ENCODE measurements at regions not wholly inside any gene's neighbourhood (a gene's known extent, or its start where the extent isn't known, plus 50 kb on each side); places are given as distances from the start of the nearest gene placed in this dataset.

DNA sequence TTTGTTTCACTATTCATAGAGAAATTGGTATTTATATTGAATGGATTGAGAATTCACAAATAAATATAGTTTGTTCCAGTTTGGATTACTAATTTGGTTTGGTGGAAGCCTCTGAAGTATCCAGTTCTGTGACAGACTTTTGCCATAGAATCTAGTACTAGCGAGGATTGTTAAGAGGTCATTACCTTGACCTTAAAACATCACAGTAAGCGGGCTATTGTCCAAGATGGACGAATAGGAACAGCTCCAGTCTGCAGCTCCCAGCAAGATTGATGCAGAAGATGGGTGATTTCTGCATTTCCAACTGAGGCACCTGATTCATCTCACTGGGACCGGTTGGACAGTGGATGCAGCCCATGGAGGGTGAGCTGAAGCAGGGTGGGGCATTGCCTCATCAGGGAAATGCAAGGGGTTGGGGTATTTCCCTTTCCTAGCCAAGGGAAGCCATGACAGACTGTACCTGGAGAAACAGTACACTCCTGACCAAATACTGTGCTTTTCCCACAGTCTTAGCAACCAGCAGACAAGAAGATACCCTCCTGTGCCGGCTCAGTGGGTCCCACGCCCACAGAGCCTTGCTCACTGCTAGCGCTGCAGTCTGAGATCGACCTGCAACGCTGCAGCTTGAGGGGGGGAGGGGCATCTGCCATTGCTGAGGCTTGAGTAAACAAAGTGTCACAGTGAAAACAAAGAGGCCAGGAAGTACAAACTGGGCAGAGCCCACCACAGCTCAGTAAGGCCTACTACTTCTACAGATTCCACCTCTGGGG is 66.4 kb upstream of the NEDD9 start:
- peak in 1 of 4 donors; percentile 11 for TF ChIP-seq POLR2A (IDR thresholded peaks at IDR 0.05)
- no peak for TF ChIP-seq CTCF (IDR thresholded peaks at IDR 0.05)
- TF ChIP-seq POLR2AphosphoS5 (IDR thresholded peaks at IDR 0.05): peak in 1 of 2 donors; percentile 55
- TF ChIP-seq EP300 (IDR thresholded peaks at IDR 0.05): no peak

Data from upper lobe of left lung (tissue), 4 donors.